ENCODE measurements at regions not wholly inside any gene's neighbourhood (a gene's known extent, or its start where the extent isn't known, plus 50 kb on each side); places are given as distances from the start of the nearest gene placed in this dataset.
"Not testable (repeated sequence)": the region's sequence is repeated elsewhere in the genome, so short reads cannot be mapped to it uniquely, and the experiment has no call there.

DNA sequence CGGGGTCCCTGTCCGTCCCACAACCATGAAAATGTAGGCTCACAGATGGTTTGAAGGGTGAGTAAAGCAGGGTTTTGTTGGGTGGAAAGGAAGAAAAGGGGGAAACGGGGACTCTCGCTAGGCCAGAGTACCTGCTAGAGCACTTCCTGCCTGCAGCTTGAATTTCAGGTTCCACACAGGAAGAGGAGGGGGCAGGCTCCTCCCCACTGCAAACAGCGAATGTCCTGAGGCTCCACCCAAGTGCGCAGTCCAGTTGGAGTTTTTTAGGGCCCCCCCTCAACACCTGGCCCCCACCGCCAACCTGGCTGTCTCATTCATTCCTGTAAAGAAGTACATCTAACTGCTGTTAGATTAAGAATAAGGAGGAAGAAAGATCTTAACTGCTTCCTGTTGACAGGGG is 414.7 kb downstream of the SH2D4B start:
- FAIRE-seq (no peak), DNase-seq (ENCODE audit: insufficient read length, low spot score) (no peak)
- no peak for TF ChIP-seq PAX5 (IDR thresholded peaks at IDR 0.05; ENCODE audit: insufficient read depth, low read length, severe bottlenecking)
- TF ChIP-seq POU2F2 (IDR thresholded peaks at IDR 0.05; ENCODE audit: low read depth, low read length): no peak
- no peak for TF ChIP-seq POLR2AphosphoS5 (IDR thresholded peaks at IDR 0.05; ENCODE audit: low read depth, low read length)
- no peak for TF ChIP-seq POLR2A (IDR thresholded peaks at IDR 0.05; ENCODE audit: low read depth, low read length)
- no peak for TF ChIP-seq TAF1 (IDR thresholded peaks at IDR 0.05; ENCODE audit: low read depth, low read length)
- TF ChIP-seq SPI1 (IDR thresholded peaks at IDR 0.05; ENCODE audit: low read depth, low read length): no peak

DNA sequence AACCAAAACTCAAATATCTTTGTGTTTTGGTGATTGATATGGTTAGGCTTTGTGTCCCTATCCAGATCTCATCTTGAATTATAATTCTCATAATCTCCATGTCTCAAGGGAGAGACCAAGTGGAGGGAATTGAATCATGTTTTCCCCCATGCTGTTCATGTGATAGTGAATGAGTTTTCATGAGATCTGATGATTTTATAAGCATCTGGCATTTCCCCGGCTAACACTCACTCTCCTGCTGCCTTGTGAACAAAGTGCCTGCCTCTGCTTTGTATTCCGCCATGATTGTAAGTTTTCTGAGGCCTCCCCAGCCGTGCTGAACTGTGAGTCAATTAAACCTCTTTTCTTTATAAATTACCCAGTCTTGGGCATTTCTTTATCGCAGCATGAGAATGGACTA is 419.5 kb downstream of the SH2D4B start:
- no peak for TF ChIP-seq SPI1 (IDR thresholded peaks at IDR 0.05; ENCODE audit: low read depth, low read length)
- no peak for TF ChIP-seq PAX5 (IDR thresholded peaks at IDR 0.05; ENCODE audit: insufficient read depth, low read length, severe bottlenecking)
- TF ChIP-seq TAF1 (IDR thresholded peaks at IDR 0.05; ENCODE audit: low read depth, low read length): no peak
- TF ChIP-seq POU2F2 (IDR thresholded peaks at IDR 0.05; ENCODE audit: low read depth, low read length): no peak
- TF ChIP-seq POLR2AphosphoS5 (IDR thresholded peaks at IDR 0.05; ENCODE audit: low read depth, low read length): no peak
- TF ChIP-seq POLR2A (IDR thresholded peaks at IDR 0.05; ENCODE audit: low read depth, low read length): no peak
- no peak for DNase-seq (ENCODE audit: insufficient read length, low spot score)
- FAIRE-seq: no peak

- DNase-seq (ENCODE audit: insufficient read length, low spot score): no peak
- TF ChIP-seq POU2F2 (IDR thresholded peaks at IDR 0.05; ENCODE audit: low read depth, low read length) (no peak), TAF1 (IDR thresholded peaks at IDR 0.05; ENCODE audit: low read depth, low read length) (no peak), POLR2AphosphoS5 (IDR thresholded peaks at IDR 0.05; ENCODE audit: low read depth, low read length) (no peak), PAX5 (IDR thresholded peaks at IDR 0.05; ENCODE audit: insufficient read depth, low read length, severe bottlenecking) (no peak), SPI1 (IDR thresholded peaks at IDR 0.05; ENCODE audit: low read depth, low read length) (no peak), POLR2A (IDR thresholded peaks at IDR 0.05; ENCODE audit: low read depth, low read length) (no peak)
- FAIRE-seq: no peak
These were observed 426.5 kb downstream of the SH2D4B start for GRCh38 chr10:80964179-80964578.

- DNase-seq (ENCODE audit: insufficient read length, low spot score) (peak; percentile 1), FAIRE-seq (no peak)
- TF ChIP-seq PAX5 (IDR thresholded peaks at IDR 0.05; ENCODE audit: insufficient read depth, low read length, severe bottlenecking) (no peak), POU2F2 (IDR thresholded peaks at IDR 0.05; ENCODE audit: low read depth, low read length) (no peak), SPI1 (IDR thresholded peaks at IDR 0.05; ENCODE audit: low read depth, low read length) (peak; percentile 85), TAF1 (IDR thresholded peaks at IDR 0.05; ENCODE audit: low read depth, low read length) (no peak), POLR2AphosphoS5 (IDR thresholded peaks at IDR 0.05; ENCODE audit: low read depth, low read length) (no peak)
These were observed 427.4 kb downstream of the SH2D4B start for GRCh38 chr10:80964955-80965614.

GRCh38 chr10:80966326-80966986 is 428.8 kb downstream of the SH2D4B start:
- FAIRE-seq: no peak
- no peak for TF ChIP-seq POU2F2 (IDR thresholded peaks at IDR 0.05; ENCODE audit: low read depth, low read length)
- DNase-seq (ENCODE audit: insufficient read length, low spot score): no peak

- not testable (repeated sequence) for DNase-seq (ENCODE audit: insufficient read length, low spot score); FAIRE-seq
These were observed 429.7 kb downstream of the SH2D4B start for GRCh38 chr10:80967357-80967756.

DNA sequence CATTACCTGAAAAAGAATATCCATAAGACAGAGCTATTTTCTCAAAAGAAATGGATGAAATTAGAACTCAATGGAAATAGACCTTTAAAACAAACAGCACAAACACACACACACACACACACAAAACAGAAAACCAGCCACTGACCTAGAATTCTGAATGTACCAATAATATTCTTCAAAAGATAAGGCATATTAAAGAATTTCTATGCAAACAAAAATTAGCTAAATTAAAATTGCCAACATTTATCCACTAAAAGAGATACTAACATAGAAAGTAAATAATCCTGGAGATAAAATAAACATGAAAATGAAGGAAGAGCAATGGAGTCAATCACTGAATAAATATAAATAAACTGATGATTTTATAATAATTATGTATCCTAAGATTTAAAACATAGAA is 431.2 kb downstream of the SH2D4B start:
- no peak for FAIRE-seq
- TF ChIP-seq PAX5 (IDR thresholded peaks at IDR 0.05; ENCODE audit: insufficient read depth, low read length, severe bottlenecking) (no peak), TAF1 (IDR thresholded peaks at IDR 0.05; ENCODE audit: low read depth, low read length) (no peak), POLR2A (IDR thresholded peaks at IDR 0.05; ENCODE audit: low read depth, low read length) (no peak), SPI1 (IDR thresholded peaks at IDR 0.05; ENCODE audit: low read depth, low read length) (no peak), POLR2AphosphoS5 (IDR thresholded peaks at IDR 0.05; ENCODE audit: low read depth, low read length) (no peak), POU2F2 (IDR thresholded peaks at IDR 0.05; ENCODE audit: low read depth, low read length) (no peak)
- DNase-seq (ENCODE audit: insufficient read length, low spot score): no peak

DNA sequence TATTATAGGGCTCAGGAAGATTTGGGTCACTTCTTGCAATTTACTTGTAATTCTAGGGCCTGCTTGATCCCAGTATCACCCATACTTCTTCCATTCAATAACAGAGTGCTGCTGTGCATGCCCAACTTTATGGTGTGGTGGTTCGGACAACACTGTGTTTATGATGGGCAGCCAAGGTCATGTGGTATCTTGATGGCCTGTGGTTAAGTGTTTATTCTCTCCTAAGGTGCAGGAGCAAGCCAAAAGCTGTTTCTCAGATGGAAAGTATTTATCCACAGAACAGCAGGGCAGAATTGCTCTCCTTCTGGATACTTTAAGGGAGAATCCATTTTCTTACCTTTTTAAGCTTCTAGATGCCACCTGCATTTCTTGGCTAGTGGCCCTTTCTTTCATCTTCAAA is 433.8 kb downstream of the SH2D4B start:
- no peak for FAIRE-seq
- no peak for DNase-seq (ENCODE audit: insufficient read length, low spot score)
- no peak for TF ChIP-seq POLR2AphosphoS5 (IDR thresholded peaks at IDR 0.05; ENCODE audit: low read depth, low read length)
- no peak for TF ChIP-seq POU2F2 (IDR thresholded peaks at IDR 0.05; ENCODE audit: low read depth, low read length)
- TF ChIP-seq PAX5 (IDR thresholded peaks at IDR 0.05; ENCODE audit: insufficient read depth, low read length, severe bottlenecking): no peak
- no peak for TF ChIP-seq SPI1 (IDR thresholded peaks at IDR 0.05; ENCODE audit: low read depth, low read length)
- no peak for TF ChIP-seq TAF1 (IDR thresholded peaks at IDR 0.05; ENCODE audit: low read depth, low read length)
- no peak for TF ChIP-seq POLR2A (IDR thresholded peaks at IDR 0.05; ENCODE audit: low read depth, low read length)

DNA sequence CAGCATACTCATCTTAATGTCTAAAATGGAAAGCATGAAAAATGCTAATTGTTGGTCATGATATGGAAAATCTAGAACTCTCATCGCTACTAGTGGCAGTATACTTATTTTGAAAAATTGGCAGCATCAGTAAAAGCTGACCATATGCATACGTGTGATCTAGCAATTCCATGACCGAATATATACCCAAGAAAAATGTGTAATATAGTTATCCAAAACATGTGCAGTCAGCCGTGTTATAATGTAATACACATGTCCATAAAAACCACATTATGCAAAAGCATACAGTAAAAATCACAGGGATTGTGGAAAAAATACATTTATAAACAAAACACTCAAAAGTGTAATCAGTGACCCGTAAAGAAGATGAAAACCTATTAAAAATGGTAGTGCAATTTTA is 439.0 kb downstream of the SH2D4B start:
- TF ChIP-seq POLR2AphosphoS5 (IDR thresholded peaks at IDR 0.05; ENCODE audit: low read depth, low read length): no peak
- TF ChIP-seq POLR2A (IDR thresholded peaks at IDR 0.05; ENCODE audit: low read depth, low read length): no peak
- no peak for TF ChIP-seq PAX5 (IDR thresholded peaks at IDR 0.05; ENCODE audit: insufficient read depth, low read length, severe bottlenecking)
- TF ChIP-seq TAF1 (IDR thresholded peaks at IDR 0.05; ENCODE audit: low read depth, low read length): no peak
- TF ChIP-seq SPI1 (IDR thresholded peaks at IDR 0.05; ENCODE audit: low read depth, low read length): no peak
- no peak for TF ChIP-seq POU2F2 (IDR thresholded peaks at IDR 0.05; ENCODE audit: low read depth, low read length)
- no peak for FAIRE-seq

GRCh38 chr10:80985102-80985501 is 447.4 kb downstream of the SH2D4B start:
- TF ChIP-seq PAX5 (IDR thresholded peaks at IDR 0.05; ENCODE audit: insufficient read depth, low read length, severe bottlenecking): no peak
- no peak for TF ChIP-seq TAF1 (IDR thresholded peaks at IDR 0.05; ENCODE audit: low read depth, low read length)
- TF ChIP-seq SPI1 (IDR thresholded peaks at IDR 0.05; ENCODE audit: low read depth, low read length): no peak
- no peak for TF ChIP-seq POLR2A (IDR thresholded peaks at IDR 0.05; ENCODE audit: low read depth, low read length)
- no peak for TF ChIP-seq POLR2AphosphoS5 (IDR thresholded peaks at IDR 0.05; ENCODE audit: low read depth, low read length)
- no peak for TF ChIP-seq POU2F2 (IDR thresholded peaks at IDR 0.05; ENCODE audit: low read depth, low read length)
- FAIRE-seq: no peak
- DNase-seq (ENCODE audit: insufficient read length, low spot score): no peak

More for the DNA sequence above, 439.0 kb downstream of the SH2D4B start:
- DNase-seq (ENCODE audit: insufficient read length, low spot score): no peak

Data from GM12891 (cell line).